HG03469 (cell line): ENCODE measurements at regions not wholly inside any gene's neighbourhood (a gene's known extent, or its start where the extent isn't known, plus 50 kb on each side); places are given as distances from the start of the nearest gene placed in this dataset.

Source experiments
- ATAC-seq: cut with Tn5 transposase; IDR thresholded peaks from one replicate; pipeline ENCODE4 v1.9.1; 2021; ENCODE audit warnings: mild to moderate bottlenecking, moderate library complexity, moderate number of reproducible peaks; ENCODE audit not compliant: unreplicated experiment

DNA sequence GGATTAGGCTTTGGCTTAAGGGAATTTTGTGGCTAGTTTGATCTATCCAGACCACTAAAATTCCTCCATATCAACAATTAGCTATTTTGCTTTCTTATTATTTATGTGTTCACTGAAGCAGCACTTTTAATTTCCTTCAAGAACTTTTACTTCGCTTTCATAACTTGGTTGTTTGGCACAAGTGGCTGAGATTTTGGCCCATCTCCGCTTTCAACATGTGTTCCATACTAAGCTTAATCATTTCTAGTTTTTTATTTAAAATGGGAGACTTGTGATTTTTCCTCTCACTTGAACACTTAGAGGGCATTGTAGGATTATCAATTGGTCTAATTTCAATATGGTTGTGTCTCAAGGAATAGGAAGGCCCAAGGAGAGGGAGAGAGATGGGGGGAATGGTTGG, 102.4 kb upstream of the HSF2 start:
- no peak for ATAC-seq

DNA sequence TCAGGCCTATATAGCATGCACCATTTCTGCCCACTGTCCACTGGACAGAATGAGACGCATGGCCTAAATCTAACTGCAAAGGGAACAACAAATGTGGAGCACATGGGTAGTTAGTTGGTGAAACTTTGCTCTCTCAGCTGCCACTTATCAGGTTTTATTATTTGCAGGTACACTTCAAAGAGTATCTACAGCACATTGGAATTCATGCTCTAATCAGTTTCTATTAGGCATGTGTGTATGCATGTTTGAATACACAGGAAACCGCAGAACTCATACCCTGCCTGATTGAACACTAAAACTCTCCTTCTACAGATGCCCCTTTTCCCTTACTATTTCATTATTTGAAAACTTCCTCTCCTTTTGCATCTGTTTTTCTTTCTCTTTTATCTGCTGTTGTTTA, 97.4 kb upstream of the HSF2 start:
- no peak for ATAC-seq

DNA sequence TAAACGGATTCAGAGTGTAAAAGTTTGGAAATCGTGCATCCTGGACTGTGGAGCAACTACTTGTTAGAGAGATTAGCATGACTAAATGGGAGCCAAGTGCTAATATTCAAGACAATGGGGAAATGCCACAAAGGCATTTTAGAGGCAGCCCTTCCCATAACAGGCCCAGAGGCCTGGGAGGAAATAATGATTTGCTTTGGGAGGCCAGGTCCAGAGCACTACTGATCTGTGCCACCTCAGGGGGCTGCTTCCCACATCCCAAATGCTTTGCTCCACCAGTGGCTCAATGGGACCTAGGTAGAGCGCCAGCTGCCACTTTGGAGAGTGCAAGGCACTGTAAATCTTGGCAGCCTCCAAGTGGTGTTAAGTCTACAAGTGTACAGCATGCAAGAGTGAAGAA, 91.9 kb upstream of the HSF2 start:
- ATAC-seq, result no peak

DNA sequence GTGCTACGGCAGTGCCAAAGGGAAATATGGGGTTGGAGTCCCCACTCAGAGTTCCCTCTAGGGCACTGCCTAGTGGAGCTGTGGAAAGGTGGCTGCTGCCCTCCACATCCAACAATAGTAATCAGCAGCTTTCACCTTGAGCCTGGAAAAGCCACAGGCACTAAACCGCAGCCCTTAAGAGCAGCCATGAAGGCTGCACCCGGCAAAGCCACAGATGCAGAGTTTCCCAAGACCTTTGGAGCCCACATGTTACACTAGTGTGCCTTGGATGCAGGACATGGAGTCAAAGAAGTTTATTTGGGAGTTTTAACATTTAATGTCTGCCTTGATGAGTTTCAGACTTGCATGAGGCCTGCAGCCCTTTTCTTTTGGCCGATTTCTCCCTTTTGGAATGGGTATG, 91.4 kb upstream of the HSF2 start:
- ATAC-seq, result no peak

DNA sequence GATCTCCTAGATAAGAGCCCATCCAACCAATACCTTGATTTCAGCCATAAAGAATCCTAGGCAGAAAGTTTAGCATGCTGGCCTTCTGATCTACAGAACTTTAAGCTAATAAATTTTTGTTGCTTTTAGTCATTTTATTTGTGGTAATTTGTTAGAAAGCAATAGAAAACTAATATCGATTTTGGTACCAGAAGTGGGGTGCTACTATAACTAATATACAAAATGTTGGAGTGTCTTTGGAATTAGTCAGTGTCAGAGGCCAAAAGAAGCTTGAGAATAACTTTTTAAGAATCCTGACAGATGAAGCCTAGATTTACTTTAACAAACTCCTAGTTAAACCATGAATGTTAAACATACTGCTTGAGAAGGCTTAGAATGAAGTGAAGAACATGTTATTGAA, 83.6 kb upstream of the HSF2 start:
- no peak for ATAC-seq

DNA sequence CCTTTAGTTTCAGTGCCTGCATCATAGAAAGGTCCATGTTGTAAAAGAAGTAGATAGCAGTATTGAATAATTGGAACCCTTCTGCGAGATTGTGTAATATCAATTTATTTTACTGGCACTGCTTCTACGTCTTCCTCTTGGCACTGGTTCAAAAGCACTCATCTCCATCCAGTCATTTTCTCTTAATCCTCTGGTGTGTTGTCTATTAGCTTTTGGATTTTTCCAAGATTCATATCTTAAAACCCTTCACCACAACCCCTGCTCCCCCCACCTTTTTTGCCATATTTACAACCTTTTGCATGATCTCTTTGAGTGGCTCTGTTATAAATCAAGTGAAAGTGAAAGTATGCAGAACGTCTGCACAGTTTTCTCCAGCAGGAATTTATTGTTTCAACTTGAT, 76.6 kb upstream of the HSF2 start:
- no peak for ATAC-seq

DNA sequence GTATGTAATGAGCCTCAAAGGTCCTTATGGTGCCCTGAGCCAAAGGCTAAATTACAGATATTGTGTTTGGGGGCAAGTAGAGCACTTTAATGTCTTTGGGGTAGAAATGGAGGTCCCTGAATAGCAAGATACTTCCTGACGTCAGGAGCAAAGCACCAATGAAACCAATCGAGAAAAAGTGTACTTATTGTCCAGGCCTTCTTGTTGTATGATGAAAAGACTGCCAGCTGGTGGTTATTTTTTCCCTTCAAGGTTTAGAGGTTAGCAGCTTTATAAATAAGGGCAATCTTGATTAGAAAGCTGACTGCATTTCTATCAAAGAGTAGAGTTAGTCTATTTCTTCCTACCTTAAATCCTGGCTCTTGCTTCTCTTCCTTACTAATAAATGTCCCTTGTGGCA, 76.1 kb upstream of the HSF2 start:
- ATAC-seq, result no peak

DNA sequence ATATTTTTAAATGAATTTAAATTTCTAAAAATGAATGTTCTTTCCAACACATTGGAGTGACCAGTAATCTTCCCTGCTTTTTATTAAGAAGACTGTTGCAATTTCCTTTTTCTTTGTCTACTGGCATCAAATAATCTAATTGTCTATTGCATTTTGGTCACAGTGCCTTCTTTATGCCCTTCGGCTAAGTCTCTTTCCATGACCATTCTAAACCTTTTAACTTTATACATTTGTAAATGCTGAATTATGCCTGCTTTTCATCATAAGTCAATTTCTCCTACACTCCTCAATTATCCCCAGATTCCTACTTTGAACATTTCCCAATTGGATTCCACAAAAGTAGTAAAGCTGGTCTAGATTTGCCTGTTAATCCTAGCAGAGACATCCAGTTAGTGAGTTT, 69.1 kb upstream of the HSF2 start:
- no peak for ATAC-seq

DNA sequence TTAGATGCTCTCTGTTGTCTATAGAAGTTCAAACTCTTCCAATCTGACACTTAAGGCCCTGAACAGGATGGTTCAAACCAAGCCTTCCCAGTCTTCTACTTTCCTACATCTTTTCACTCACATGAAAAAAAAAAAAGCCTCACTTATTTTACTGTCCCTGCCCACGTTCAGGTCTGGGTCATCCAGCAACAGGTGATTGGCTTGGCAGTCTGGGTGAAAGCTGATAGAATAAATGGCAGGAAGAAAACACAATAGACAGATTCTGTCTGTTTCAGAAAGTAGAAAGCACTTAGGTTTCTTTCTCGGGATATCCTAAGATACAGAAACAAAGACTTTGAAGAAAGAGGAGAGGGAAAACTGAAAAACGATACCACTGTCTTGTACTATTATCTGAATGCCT, 61.8 kb upstream of the HSF2 start:
- ATAC-seq, result no peak

DNA sequence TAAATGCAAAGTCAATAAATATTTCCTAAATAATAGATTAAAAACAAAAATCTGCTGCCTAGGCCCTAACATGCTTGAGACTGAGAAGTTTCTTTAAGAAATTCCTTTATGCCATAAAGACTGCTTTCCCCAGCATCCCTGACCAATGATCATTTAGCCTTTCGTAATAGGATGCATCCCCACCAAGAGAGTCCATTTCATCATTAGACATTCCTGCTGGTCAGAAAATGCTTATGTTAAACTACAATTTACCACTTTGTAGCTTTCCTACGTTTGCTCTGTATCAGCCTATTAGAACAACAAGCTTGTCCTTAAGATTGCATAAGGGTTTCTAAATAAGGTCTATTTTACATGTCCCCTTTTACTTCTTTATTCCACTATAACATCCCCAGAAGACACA, 59.8 kb upstream of the HSF2 start:
- ATAC-seq, result no peak

DNA sequence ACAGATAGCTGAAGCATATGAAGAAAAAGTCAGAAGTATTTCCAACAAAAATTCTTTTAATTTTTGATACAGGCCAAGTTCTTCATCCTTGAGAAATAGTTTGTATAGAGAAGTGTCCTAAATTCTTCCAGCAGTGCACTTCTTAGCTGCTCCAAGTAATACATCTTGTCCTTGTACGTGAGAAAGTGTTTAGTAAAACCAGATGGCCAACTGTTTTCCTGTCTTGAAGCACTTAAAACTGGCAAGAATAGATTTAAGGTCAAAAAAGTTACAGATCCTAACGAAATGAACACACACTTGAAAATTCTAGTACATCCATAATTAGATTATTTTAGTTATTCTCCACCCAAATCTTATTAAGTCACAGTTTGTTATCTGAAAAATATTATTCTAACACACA, 52.2 kb upstream of the HSF2 start:
- ATAC-seq, result no peak

DNA sequence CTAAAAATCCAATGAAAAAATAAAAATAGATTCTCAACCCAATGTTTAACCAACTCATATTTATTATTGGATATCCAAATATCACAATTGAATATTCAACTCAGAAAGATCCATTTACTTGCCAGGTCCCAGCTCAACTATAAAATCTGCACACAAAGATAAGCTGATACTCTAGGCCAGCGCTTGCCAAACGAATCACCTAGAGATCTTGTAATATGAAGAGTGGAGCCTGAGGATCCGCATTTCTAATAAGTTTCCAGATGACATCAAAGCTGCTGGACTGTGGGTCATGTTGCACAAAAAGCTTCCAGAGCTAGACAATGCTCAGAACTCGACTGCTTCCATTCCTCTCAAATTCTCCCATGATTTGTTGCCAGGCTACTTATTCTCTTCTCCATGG, 51.7 kb upstream of the HSF2 start:
- no peak for ATAC-seq
